A673 (cell line): ENCODE measurements at regions not wholly inside any gene's neighbourhood (a gene's known extent, or its start where the extent isn't known, plus 50 kb on each side); places are given as distances from the start of the nearest gene placed in this dataset.

ENCODE experiments used
- BruUV-seq: library from RNA; stranded (reverse); fragments of 400-500 nt; replicated peaks from 2 replicates; lab custom pipeline; 2021; lab: Mats Ljungman, UMichigan
- CTCF ChIA-PET: fragments of 300-600 bp; sonication (Branson Sonifier 250); formaldehyde crosslinking; loops from one replicate; lab custom pipeline; 2022; ENCODE audit warnings: antibody characterized with exemption; lab: Charles Lee
- POLR2A ChIA-PET: fragments of 300-600 bp; sonication (Branson Sonifier 250); formaldehyde crosslinking; loops from one replicate; lab custom pipeline; 2022; ENCODE audit warnings: antibody characterized with exemption; ENCODE audit not compliant: low non-redundant PET; lab: Charles Lee
- DNase-seq: peaks from one replicate; pipeline ENCODE4 v3.0.0-alpha.2; 2015; ENCODE audit warnings: low spot score
- H3K27ac ChIP-seq: fragments of 200-600 bp; sonication (generic); 2 replicates; pipeline ENCODE4 v1.5.1; 2016; ENCODE audit warnings: mixed run types, low read depth, mild to moderate bottlenecking, mixed read lengths, antibody characterized with exemption, low read length; ENCODE audit not compliant: poor library complexity, severe bottlenecking
- H3K27me3 ChIP-seq: fragments of 200-600 bp; sonication (generic); replicated peaks from 2 replicates; pipeline ENCODE4 v1.6.1; 2017; ENCODE audit warnings: mixed run types, low read depth, mild to moderate bottlenecking, mixed read lengths, antibody characterized with exemption, low read length; ENCODE audit not compliant: insufficient read depth, poor library complexity
- H3K36me3 ChIP-seq: fragments of 200-600 bp; sonication (generic); 2 replicates; pipeline ENCODE4 v1.6.1; 2016; ENCODE audit warnings: mixed run types, mild to moderate bottlenecking, mixed read lengths, antibody characterized with exemption, low read length; ENCODE audit not compliant: insufficient read depth, poor library complexity, severe bottlenecking
- H3K4me1 ChIP-seq: fragments of 200-600 bp; sonication (generic); 2 replicates; pipeline ENCODE4 v1.6.1; 2017; ENCODE audit warnings: mixed run types, mild to moderate bottlenecking, mixed read lengths, antibody characterized with exemption, low read length; ENCODE audit not compliant: insufficient read depth, poor library complexity, severe bottlenecking
- H3K4me3 ChIP-seq: fragments of 200-600 bp; sonication (generic); 2 replicates; pipeline ENCODE4 v1.5.1; 2016; ENCODE audit warnings: low read depth, mixed run types, mild to moderate bottlenecking, mixed read lengths, low read length; ENCODE audit not compliant: poor library complexity, severe bottlenecking
- H3K9me3 ChIP-seq: fragments of 200-600 bp; sonication (generic); 2 replicates; pipeline ENCODE4 v1.6.1; 2016; ENCODE audit warnings: mixed run types, low read depth, mild to moderate bottlenecking, mixed read lengths, antibody characterized with exemption, low read length; ENCODE audit not compliant: poor library complexity, severe bottlenecking
- EZH2 ChIP-seq: fragments of 200-600 bp; sonication (generic); IDR thresholded peaks from 2 replicates; pipeline ENCODE4 v1.6.1; 2017; ENCODE audit warnings: borderline replicate concordance, low read depth, mild to moderate bottlenecking, mixed read lengths, antibody characterized with exemption, low read length; ENCODE audit not compliant: poor library complexity, severe bottlenecking
- intact Hi-C: fragments of 100-400 bp; cut with micrococcal nuclease; formaldehyde crosslinking; loops from one replicate; pipeline ENCODE4 v1.10.0; 2022; ENCODE audit not compliant: unreplicated experiment
- TF ChIP-seq, protein P1 (sequence below): fragments of 300-800, 200-600 bp; sonication (generic); conservative IDR thresholded peaks from 2 replicates; pipeline ENCODE4 v1.5.1; 2017; ENCODE audit warnings: low read depth, mild to moderate bottlenecking, antibody characterized with exemption, low read length, moderate library complexity, mixed read lengths

DNA sequence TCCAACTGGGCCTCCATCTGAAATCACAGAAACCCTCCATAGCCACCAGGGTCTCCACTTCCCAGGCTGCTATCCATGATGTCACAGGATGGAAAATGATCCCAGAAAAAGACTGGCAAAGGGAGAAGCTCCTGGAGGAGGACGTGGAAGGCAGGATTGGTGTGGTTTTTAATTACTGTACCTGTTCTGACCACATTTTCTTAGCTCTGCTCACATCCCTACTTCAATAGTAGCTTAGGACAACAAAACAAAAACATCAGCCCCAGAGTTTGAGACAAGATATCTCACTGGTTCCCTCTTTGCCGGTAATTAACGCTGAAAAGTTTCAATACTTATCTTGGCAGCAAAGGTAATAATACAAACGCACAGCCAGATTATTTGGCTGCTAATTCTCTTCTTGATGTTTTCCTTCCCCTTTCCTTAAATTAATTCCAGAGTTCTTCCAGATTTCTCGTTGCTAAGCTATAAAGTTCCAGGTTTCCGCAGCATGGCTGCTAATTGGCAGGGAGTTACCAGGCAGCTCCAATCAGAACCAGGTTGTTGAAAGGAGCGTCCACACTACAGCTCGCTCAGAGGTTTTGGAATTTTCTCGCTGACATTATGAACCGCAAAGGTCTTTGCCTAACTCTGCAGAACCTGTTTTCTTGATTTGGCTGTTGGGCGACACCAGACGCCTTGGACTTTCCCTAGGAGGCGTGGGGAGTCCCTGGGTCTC lies 263.4 kb downstream of the MRTFB start:
- H3K4me1 ChIP-seq, result no peaks in the 10 kb centered on the region
- no peak overlapping the region for H3K27ac ChIP-seq
- BruUV-seq, result no TSS peak
- H3K27me3 ChIP-seq, result no peaks in the 10 kb centered on the region
- TF ChIP-seq EZH2, result no peak
- TF ChIP-seq, protein P1, sequence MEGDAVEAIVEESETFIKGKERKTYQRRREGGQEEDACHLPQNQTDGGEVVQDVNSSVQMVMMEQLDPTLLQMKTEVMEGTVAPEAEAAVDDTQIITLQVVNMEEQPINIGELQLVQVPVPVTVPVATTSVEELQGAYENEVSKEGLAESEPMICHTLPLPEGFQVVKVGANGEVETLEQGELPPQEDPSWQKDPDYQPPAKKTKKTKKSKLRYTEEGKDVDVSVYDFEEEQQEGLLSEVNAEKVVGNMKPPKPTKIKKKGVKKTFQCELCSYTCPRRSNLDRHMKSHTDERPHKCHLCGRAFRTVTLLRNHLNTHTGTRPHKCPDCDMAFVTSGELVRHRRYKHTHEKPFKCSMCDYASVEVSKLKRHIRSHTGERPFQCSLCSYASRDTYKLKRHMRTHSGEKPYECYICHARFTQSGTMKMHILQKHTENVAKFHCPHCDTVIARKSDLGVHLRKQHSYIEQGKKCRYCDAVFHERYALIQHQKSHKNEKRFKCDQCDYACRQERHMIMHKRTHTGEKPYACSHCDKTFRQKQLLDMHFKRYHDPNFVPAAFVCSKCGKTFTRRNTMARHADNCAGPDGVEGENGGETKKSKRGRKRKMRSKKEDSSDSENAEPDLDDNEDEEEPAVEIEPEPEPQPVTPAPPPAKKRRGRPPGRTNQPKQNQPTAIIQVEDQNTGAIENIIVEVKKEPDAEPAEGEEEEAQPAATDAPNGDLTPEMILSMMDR, result no peak
- intact Hi-C loops, result no loop called here
- no peak for DNase-seq
- no peaks in the 10 kb centered on the region for H3K36me3 ChIP-seq
- no peaks in the 10 kb centered on the region for H3K9me3 ChIP-seq
- ChIA-PET POLR2A (no interaction called here), CTCF (no interaction called here)
- H3K4me3 ChIP-seq, result no peak overlapping the region

DNA sequence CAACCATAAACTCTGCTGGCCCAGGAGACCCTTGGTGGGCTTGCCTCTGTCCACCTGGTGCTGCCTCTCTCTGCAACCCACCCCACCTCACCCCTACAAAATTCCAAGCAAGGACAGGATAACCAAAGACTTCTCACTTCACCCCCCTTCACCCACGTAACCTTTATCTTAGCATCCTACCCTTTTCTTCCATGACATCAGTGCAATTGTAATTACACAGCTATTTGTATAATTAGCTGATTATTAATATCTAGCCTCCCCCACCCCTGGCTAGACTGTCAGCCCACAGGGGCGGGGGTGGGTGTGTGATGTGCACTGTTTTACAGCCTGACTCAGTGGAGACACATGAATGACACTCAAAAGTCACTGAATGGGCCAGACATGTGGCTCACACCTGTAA lies 262.2 kb downstream of the MRTFB start:
- ChIA-PET CTCF (no interaction called here), POLR2A (no interaction called here)
- BruUV-seq, result no TSS peak
- no peak for DNase-seq
- Histone ChIP-seq H3K4me1 (no peaks in the 10 kb centered on the region), H3K27me3 (no peaks in the 10 kb centered on the region), H3K4me3 (no peak overlapping the region), H3K27ac (no peak overlapping the region), H3K36me3 (no peaks in the 10 kb centered on the region), H3K9me3 (no peaks in the 10 kb centered on the region)
- no peak for TF ChIP-seq EZH2
- TF ChIP-seq, protein P1, result no peak
- intact Hi-C loops, result no loop called here

DNA sequence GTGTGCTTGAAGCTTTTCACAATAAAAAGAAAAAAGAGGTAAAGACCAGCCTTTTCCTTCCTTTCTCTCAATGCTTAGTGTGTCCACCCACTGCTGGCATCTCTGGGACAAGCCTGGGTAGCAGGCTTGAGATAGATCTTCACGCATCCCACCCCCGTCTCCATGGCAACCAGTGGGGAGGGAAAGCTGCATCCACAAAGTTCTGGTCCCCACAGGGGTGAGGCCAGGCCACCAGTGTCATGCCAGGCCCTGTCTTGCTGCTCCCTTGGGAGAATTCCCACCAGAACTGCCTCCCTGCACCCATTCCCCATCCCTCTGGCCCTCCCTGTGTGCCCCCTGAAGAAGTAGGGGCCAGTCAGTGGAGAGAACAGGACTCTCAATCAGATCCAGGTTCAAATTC lies 259.9 kb downstream of the MRTFB start:
- Histone ChIP-seq H3K4me3 (no peak overlapping the region), H3K27ac (no peak overlapping the region), H3K36me3 (no peaks in the 10 kb centered on the region), H3K27me3 (no peaks in the 10 kb centered on the region), H3K9me3 (no peaks in the 10 kb centered on the region), H3K4me1 (peaks cover 8% of the 10 kb centered on the region)
- no TSS peak for BruUV-seq
- ChIA-PET CTCF (no interaction called here), POLR2A (no interaction called here)
- TF ChIP-seq, protein P1, result no peak
- no peak for TF ChIP-seq EZH2
- DNase-seq, result no peak
- intact Hi-C loops, result no loop called here
